Mesenchymal stem cell (in vitro differentiated cells and primary cell): ENCODE measurements at regions not wholly inside any gene's neighbourhood (a gene's known extent, or its start where the extent isn't known, plus 50 kb on each side); places are given as distances from the start of the nearest gene placed in this dataset.

ENCODE experiments used
- DNase-seq: peaks from one replicate; pipeline ENCODE4 v3.0.0-alpha.2; 2013
- H2AFZ ChIP-seq: one replicate; pipeline ENCODE4 v1.6.1; 2013; ENCODE audit warnings: low read depth, mild to moderate bottlenecking, control low read depth, inconsistent platforms, low read length, moderate library complexity
- H2AK5ac ChIP-seq: 2 replicates; pipeline ENCODE4 v1.6.1; 2013; ENCODE audit warnings: low read length, moderate library complexity, mild to moderate bottlenecking, inconsistent platforms; ENCODE audit not compliant: severe bottlenecking
- H2BK120ac ChIP-seq: one replicate; pipeline ENCODE4 v1.6.1; 2013; ENCODE audit warnings: low read depth, mild to moderate bottlenecking, inconsistent platforms, low read length, moderate library complexity
- H2BK12ac ChIP-seq, 2 experiments: one replicate each; pipeline ENCODE4 v1.6.1; 2013; ENCODE audit warnings: inconsistent platforms in 2 of 2, low read length in 2 of 2, mild to moderate bottlenecking in 2 of 2, moderate library complexity in 2 of 2, control low read depth in 1 of 2
- H2BK15ac ChIP-seq: one replicate; pipeline ENCODE4 v1.6.1; 2013; ENCODE audit warnings: mild to moderate bottlenecking, low read depth, inconsistent platforms; ENCODE audit not compliant: poor library complexity, severe bottlenecking
- H2BK5ac ChIP-seq: 2 replicates; pipeline ENCODE4 v1.6.1; 2013; ENCODE audit warnings: low read depth, mild to moderate bottlenecking, low read length, control low read depth, inconsistent platforms; ENCODE audit not compliant: poor library complexity, severe bottlenecking
- H3K14ac ChIP-seq, 2 experiments: one replicate each; pipeline ENCODE4 v1.6.1; 2013; ENCODE audit warnings: inconsistent platforms in 2 of 2, low read length in 2 of 2, control low read depth in 1 of 2, mild to moderate bottlenecking in 1 of 2, moderate library complexity in 1 of 2
- H3K18ac ChIP-seq, 2 experiments: one replicate each; pipeline ENCODE4 v1.6.1; 2013; ENCODE audit warnings: inconsistent platforms in 2 of 2, low read length in 2 of 2, control low read depth in 1 of 2, low read depth in 1 of 2, mild to moderate bottlenecking in 1 of 2
- H3K23ac ChIP-seq, 2 experiments: one replicate each; pipeline ENCODE4 v1.6.1; 2013; ENCODE audit warnings: inconsistent platforms in 2 of 2, low read length in 2 of 2, mild to moderate bottlenecking in 2 of 2, moderate library complexity in 2 of 2, control low read depth in 1 of 2
- H3K27ac ChIP-seq: 2 replicates; pipeline ENCODE4 v1.5.1; 2013; ENCODE audit warnings: mild to moderate bottlenecking, moderate library complexity, low read length, control low read depth, inconsistent platforms; ENCODE audit not compliant: poor library complexity, severe bottlenecking
- H3K27me3 ChIP-seq, 2 experiments: 2 replicates each; pipeline versions ENCODE4 v1.6.1 to v1.7.0; 2013; ENCODE audit warnings: low read length in 2 of 2, mild to moderate bottlenecking in 2 of 2, moderate library complexity in 2 of 2, control low read depth in 1 of 2, inconsistent platforms in 1 of 2; ENCODE audit not compliant: control insufficient read depth in 1 of 2, insufficient read depth in 1 of 2
- H3K36me3 ChIP-seq, 2 experiments: 2 replicates each; pipeline versions ENCODE4 v1.6.1 to v1.7.0; 2013; ENCODE audit warnings: low read length in 2 of 2, control low read depth in 1 of 2, inconsistent platforms in 1 of 2, low read depth in 1 of 2, mild to moderate bottlenecking in 1 of 2; ENCODE audit not compliant: insufficient read depth in 2 of 2, control insufficient read depth in 1 of 2
- H3K4ac ChIP-seq, 2 experiments: one replicate each; pipeline ENCODE4 v1.6.1; 2013; ENCODE audit warnings: inconsistent platforms in 2 of 2, low read length in 2 of 2, mild to moderate bottlenecking in 2 of 2, moderate library complexity in 2 of 2, control low read depth in 1 of 2, low read depth in 1 of 2
- H3K4me1 ChIP-seq: 2 replicates; pipeline ENCODE4 v1.6.1; 2013; ENCODE audit warnings: low read depth, low read length, control low read depth; ENCODE audit not compliant: control insufficient read depth, insufficient read depth
- H3K4me2 ChIP-seq: 2 replicates; pipeline ENCODE4 v1.6.1; 2013; ENCODE audit warnings: low read length, mild to moderate bottlenecking, inconsistent platforms; ENCODE audit not compliant: poor library complexity, severe bottlenecking
- H3K4me3 ChIP-seq, 2 experiments: 2 replicates each; pipeline versions ENCODE4 v1.5.1 to v1.7.0; 2013; ENCODE audit warnings: low read length in 2 of 2, mild to moderate bottlenecking in 2 of 2, control low read depth in 1 of 2, low read depth in 1 of 2; ENCODE audit not compliant: insufficient read depth in 1 of 2
- H3K79me1 ChIP-seq: replicated peaks from 2 replicates; pipeline ENCODE4 v1.6.1; 2013; ENCODE audit warnings: mild to moderate bottlenecking, control low read depth, low read length, inconsistent platforms; ENCODE audit not compliant: poor library complexity, severe bottlenecking
- H3K9ac ChIP-seq: 2 replicates; pipeline ENCODE4 v1.7.0; 2013; ENCODE audit warnings: mild to moderate bottlenecking, low read length, moderate library complexity
- H3K9me3 ChIP-seq: 2 replicates; pipeline ENCODE4 v1.7.0; 2013; ENCODE audit warnings: mild to moderate bottlenecking, low read length; ENCODE audit not compliant: control insufficient read depth
- H4K8ac ChIP-seq: one replicate; pipeline ENCODE4 v1.6.1; 2013; ENCODE audit warnings: inconsistent platforms, mild to moderate bottlenecking, low read length, moderate library complexity
- H4K91ac ChIP-seq: one replicate; pipeline ENCODE4 v1.6.1; 2013; ENCODE audit warnings: mild to moderate bottlenecking, low read length, inconsistent platforms
- WGBS: methylation state at CpG from one replicate; pipeline ENCODE4 v1.1.7; 2013; ENCODE audit warnings: mixed read lengths; 5-methylcytosine and 5-hydroxymethylcytosine counted together

DNA sequence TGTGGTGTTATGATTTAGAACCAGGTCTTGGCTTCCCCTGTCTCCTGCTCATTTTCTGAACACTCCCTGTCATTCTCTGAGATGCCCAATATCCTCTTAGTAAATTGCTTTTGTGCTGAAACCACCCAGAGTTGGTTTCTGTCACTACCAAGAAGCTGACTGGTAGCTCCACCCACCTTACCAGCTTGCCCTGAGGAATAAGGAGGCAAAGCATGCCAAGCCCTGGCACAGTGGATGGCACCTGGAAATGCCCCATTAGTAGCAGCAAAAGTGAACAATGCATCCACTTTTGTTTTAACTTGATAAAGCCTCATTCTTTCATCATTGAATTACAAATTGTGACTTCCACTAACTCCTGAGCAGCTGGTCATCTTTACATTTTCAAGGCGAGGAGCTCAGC, 157.7 kb downstream of the CDC5L start:
- no peak overlapping the region for H2BK5ac ChIP-seq
- DNase-seq: no peak
- H3K4me3 ChIP-seq: no peak overlapping the region
- H2BK15ac ChIP-seq: no peak overlapping the region
- no peaks in the 10 kb centered on the region for H3K9me3 ChIP-seq
- no peak overlapping the region for H2AK5ac ChIP-seq
- H3K27ac ChIP-seq: no peak overlapping the region
- no peaks in the 10 kb centered on the region for H3K79me1 ChIP-seq
- H3K9ac ChIP-seq: no peak overlapping the region
- H3K4me1 ChIP-seq: peaks cover 6% of the 10 kb centered on the region
- no peak overlapping the region for H3K4ac ChIP-seq
- H4K91ac ChIP-seq: no peak overlapping the region
- H2AFZ ChIP-seq: no peak overlapping the region
- no peak overlapping the region for H2BK12ac ChIP-seq
- no peak overlapping the region for H3K23ac ChIP-seq
- H3K36me3 ChIP-seq: no peaks in the 10 kb centered on the region
- H3K18ac ChIP-seq: no peak overlapping the region
- WGBS: 89% methylated on average over 1 of the region's 1 CpG
- no peak overlapping the region for H4K8ac ChIP-seq
- H3K27me3 ChIP-seq: peaks cover 12 to 17% of the 10 kb centered on the region in 2 experiments
- no peak overlapping the region for H3K4me2 ChIP-seq
- no peak overlapping the region for H2BK120ac ChIP-seq
- no peak overlapping the region for H3K14ac ChIP-seq

- Histone ChIP-seq H3K36me3 (no peaks in the 10 kb centered on the region), H3K4ac (no peak overlapping the region), H2AFZ (no peak overlapping the region), H3K4me1 (no peaks in the 10 kb centered on the region), H2BK12ac (no peak overlapping the region), H2BK120ac (no peak overlapping the region), H3K79me1 (no peaks in the 10 kb centered on the region), H3K18ac (no peak overlapping the region), H3K9me3 (no peaks in the 10 kb centered on the region), H2BK15ac (no peak overlapping the region), H3K4me3 (no peak overlapping the region), H4K91ac (no peak overlapping the region), H3K4me2 (no peak overlapping the region), H3K23ac (no peak overlapping the region), H2BK5ac (no peak overlapping the region), H4K8ac (no peak overlapping the region), H2AK5ac (no peak overlapping the region), H3K9ac (no peak overlapping the region), H3K27ac (no peak overlapping the region), H3K14ac (no peak overlapping the region), H3K27me3 (peaks cover 33 to 44% of the 10 kb centered on the region in 2 experiments)
- DNase-seq: no peak
- 83% methylated on average over 4 of the region's 4 CpGs for WGBS
Measured at GRCh38 chr6:44548319-44548718, 160.8 kb downstream of the CDC5L start.

GRCh38 chr6:44549516-44549915, 162.0 kb downstream of the CDC5L start:
- H3K79me1 ChIP-seq: no peaks in the 10 kb centered on the region
- no peak overlapping the region for H3K27ac ChIP-seq
- no peaks in the 10 kb centered on the region for H3K9me3 ChIP-seq
- H2BK12ac ChIP-seq: no peak overlapping the region
- H3K4me2 ChIP-seq: no peak overlapping the region
- no peak overlapping the region for H2BK15ac ChIP-seq
- H3K4me1 ChIP-seq: no peaks in the 10 kb centered on the region
- H2AFZ ChIP-seq: no peak overlapping the region
- H4K8ac ChIP-seq: no peak overlapping the region
- peaks cover 37 to 52% of the 10 kb centered on the region in 2 experiments for H3K27me3 ChIP-seq
- WGBS: 99% methylated on average over 3 of the region's 3 CpGs
- no peak overlapping the region for H2AK5ac ChIP-seq
- no peaks in the 10 kb centered on the region for H3K36me3 ChIP-seq
- no peak overlapping the region for H4K91ac ChIP-seq
- no peak overlapping the region for H3K4me3 ChIP-seq
- no peak for DNase-seq
- H3K9ac ChIP-seq: no peak overlapping the region
- no peak overlapping the region for H2BK120ac ChIP-seq
- H2BK5ac ChIP-seq: no peak overlapping the region
- H3K18ac ChIP-seq: no peak overlapping the region
- H3K23ac ChIP-seq: no peak overlapping the region
- H3K14ac ChIP-seq: no peak overlapping the region
- H3K4ac ChIP-seq: no peak overlapping the region

GRCh38 chr6:44554194-44554593, 166.7 kb downstream of the CDC5L start:
- no peak overlapping the region for H3K4me2 ChIP-seq
- H3K79me1 ChIP-seq: no peaks in the 10 kb centered on the region
- no peak overlapping the region for H4K8ac ChIP-seq
- H2BK15ac ChIP-seq: no peak overlapping the region
- WGBS: 90% methylated on average over 4 of the region's 4 CpGs
- no peak overlapping the region for H2AFZ ChIP-seq
- no peak overlapping the region for H3K23ac ChIP-seq
- no peaks in the 10 kb centered on the region for H3K9me3 ChIP-seq
- H3K4me1 ChIP-seq: peaks cover 2% of the 10 kb centered on the region
- no peak overlapping the region for H3K4ac ChIP-seq
- H2AK5ac ChIP-seq: no peak overlapping the region
- no peak overlapping the region for H4K91ac ChIP-seq
- H3K9ac ChIP-seq: no peak overlapping the region
- H3K4me3 ChIP-seq: no peak overlapping the region
- no peak overlapping the region for H2BK120ac ChIP-seq
- no peak overlapping the region for H2BK5ac ChIP-seq
- peaks cover 38 to 71% of the 10 kb centered on the region in 2 experiments for H3K27me3 ChIP-seq
- H3K36me3 ChIP-seq: no peaks in the 10 kb centered on the region
- no peak overlapping the region for H3K14ac ChIP-seq
- H2BK12ac ChIP-seq: no peak overlapping the region
- H3K27ac ChIP-seq: no peak overlapping the region
- H3K18ac ChIP-seq: no peak overlapping the region
- no peak for DNase-seq
